ENCODE measurements at regions not wholly inside any gene's neighbourhood (a gene's known extent, or its start where the extent isn't known, plus 50 kb on each side); places are given as distances from the start of the nearest gene placed in this dataset.

DNA sequence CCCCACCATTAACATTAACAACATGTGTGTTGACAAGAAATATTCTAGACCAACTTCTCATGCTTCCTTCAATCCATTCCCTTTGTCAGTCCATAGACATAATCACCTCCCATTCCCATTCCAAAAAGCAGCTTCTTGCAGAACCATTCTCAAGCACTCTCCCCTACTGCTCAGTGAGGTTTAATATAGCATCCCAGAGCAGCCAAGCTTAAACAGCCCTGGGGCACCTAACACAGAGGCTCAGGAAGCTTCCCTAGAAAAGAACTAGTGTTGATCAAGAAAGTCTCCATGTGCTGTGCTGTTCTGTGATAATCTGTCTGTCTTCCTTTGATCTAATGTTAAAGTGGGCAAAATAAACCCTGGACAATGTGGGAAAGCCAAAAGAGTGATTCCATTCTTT, 174.2 kb upstream of the NOCT start:
- no peaks in the 10 kb centered on the region for H3K79me2 ChIP-seq (ENCODE audit: insufficient read depth, low read length)
- no peak overlapping the region for H3K4me2 ChIP-seq (replicated peaks; ENCODE audit: extremely low read depth, low read length, poor library complexity, severe bottlenecking)
- no peaks in the 10 kb centered on the region for H3K4me1 ChIP-seq (ENCODE audit: control insufficient read depth in 1 of 2, insufficient read depth in 2 of 2, low read length in 2 of 2)
- intact Hi-C loops (cut with micrococcal nuclease) = no loop called here
- no peaks in the 10 kb centered on the region for H3K9me3 ChIP-seq (replicated peaks in 1 of 2; ENCODE audit: control insufficient read depth in 1 of 2, insufficient read depth in 1 of 2, low read length in 2 of 2)
- no peak overlapping the region for H3K4me3 ChIP-seq (replicated peaks in 1 of 3; ENCODE audit: low read depth in 2 of 3, low read length in 3 of 3)
- no peak overlapping the region for H2AFZ ChIP-seq (ENCODE audit: insufficient read depth, low read depth, low read length, poor library complexity, severe bottlenecking)
- Mint-ChIP-seq H3K27me3 (ENCODE audit: low read depth in 3 of 3) (peaks cover 5 to 7% (median 6%) of the 10 kb centered on the region in 3 donors), H3K36me3 (no peaks in the 10 kb centered on the region), H3K4me1 (no peaks in the 10 kb centered on the region), H3K27ac (no peak overlapping the region), H3K9me3 (peaks cover 0 to 1% (median 0%) of the 10 kb centered on the region in 7 donors), H3K4me3 (no peak overlapping the region)
- H4K20me1 ChIP-seq (ENCODE audit: insufficient read depth, low read length) = no peaks in the 10 kb centered on the region
- no peak for DNase-seq
- TF ChIP-seq, protein P1, sequence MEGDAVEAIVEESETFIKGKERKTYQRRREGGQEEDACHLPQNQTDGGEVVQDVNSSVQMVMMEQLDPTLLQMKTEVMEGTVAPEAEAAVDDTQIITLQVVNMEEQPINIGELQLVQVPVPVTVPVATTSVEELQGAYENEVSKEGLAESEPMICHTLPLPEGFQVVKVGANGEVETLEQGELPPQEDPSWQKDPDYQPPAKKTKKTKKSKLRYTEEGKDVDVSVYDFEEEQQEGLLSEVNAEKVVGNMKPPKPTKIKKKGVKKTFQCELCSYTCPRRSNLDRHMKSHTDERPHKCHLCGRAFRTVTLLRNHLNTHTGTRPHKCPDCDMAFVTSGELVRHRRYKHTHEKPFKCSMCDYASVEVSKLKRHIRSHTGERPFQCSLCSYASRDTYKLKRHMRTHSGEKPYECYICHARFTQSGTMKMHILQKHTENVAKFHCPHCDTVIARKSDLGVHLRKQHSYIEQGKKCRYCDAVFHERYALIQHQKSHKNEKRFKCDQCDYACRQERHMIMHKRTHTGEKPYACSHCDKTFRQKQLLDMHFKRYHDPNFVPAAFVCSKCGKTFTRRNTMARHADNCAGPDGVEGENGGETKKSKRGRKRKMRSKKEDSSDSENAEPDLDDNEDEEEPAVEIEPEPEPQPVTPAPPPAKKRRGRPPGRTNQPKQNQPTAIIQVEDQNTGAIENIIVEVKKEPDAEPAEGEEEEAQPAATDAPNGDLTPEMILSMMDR (IDR thresholded peaks at IDR 0.05) = no peak
- H3K27ac ChIP-seq (ENCODE audit: low read depth in 1 of 2, low read length in 2 of 2) = no peak overlapping the region
- no peaks in the 10 kb centered on the region for H3K36me3 ChIP-seq (replicated peaks in 1 of 2; ENCODE audit: control insufficient read depth in 1 of 2, insufficient read depth in 2 of 2, low read length in 2 of 2)
- no peak overlapping the region for H3K9ac ChIP-seq (ENCODE audit: insufficient read depth, low read length, poor library complexity, severe bottlenecking)
- no peaks in the 10 kb centered on the region for H3K27me3 ChIP-seq (ENCODE audit: control insufficient read depth in 2 of 2, insufficient read depth in 2 of 2, low read length in 2 of 2)

DNA sequence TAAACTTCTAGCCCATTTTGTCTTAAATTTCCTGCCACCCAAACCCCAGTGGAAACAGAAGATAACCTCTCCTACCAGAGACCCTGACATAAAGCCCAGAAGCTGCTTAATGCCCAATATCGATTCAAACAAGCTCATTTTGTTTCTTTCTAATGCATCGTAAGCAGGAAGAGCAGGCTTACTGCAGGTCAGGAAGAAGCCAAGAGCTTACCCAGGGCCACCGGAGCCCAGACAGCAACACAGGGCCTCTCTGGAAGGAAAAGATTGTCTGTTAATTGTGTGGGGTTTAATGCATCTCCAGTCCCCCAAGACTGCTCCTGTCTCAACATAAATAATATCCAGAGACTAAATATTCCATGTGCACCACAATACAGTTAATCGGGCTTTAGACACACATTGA, 177.3 kb upstream of the NOCT start:
- Mint-ChIP-seq H3K36me3 (no peaks in the 10 kb centered on the region), H3K9me3 (peaks cover 0 to 1% (median 0%) of the 10 kb centered on the region in 7 donors), H3K27me3 (ENCODE audit: low read depth in 3 of 3) (peaks cover 5 to 6% (median 5%) of the 10 kb centered on the region in 3 donors), H3K27ac (no peak overlapping the region), H3K4me3 (no peak overlapping the region), H3K4me1 (peaks cover 6% of the 10 kb centered on the region)
- Histone ChIP-seq H3K27ac (ENCODE audit: low read depth in 1 of 2, low read length in 2 of 2) (no peak overlapping the region), H3K4me2 (replicated peaks; ENCODE audit: extremely low read depth, low read length, poor library complexity, severe bottlenecking) (no peak overlapping the region), H3K4me3 (replicated peaks in 1 of 3; ENCODE audit: low read depth in 2 of 3, low read length in 3 of 3) (no peak overlapping the region), H3K27me3 (ENCODE audit: control insufficient read depth in 2 of 2, insufficient read depth in 2 of 2, low read length in 2 of 2) (no peaks in the 10 kb centered on the region), H3K4me1 (ENCODE audit: control insufficient read depth in 1 of 2, insufficient read depth in 2 of 2, low read length in 2 of 2) (no peaks in the 10 kb centered on the region), H2AFZ (ENCODE audit: insufficient read depth, low read depth, low read length, poor library complexity, severe bottlenecking) (no peak overlapping the region), H3K79me2 (ENCODE audit: insufficient read depth, low read length) (no peaks in the 10 kb centered on the region), H3K9me3 (replicated peaks in 1 of 2; ENCODE audit: control insufficient read depth in 1 of 2, insufficient read depth in 1 of 2, low read length in 2 of 2) (no peaks in the 10 kb centered on the region), H4K20me1 (ENCODE audit: insufficient read depth, low read length) (no peaks in the 10 kb centered on the region), H3K36me3 (replicated peaks in 1 of 2; ENCODE audit: control insufficient read depth in 1 of 2, insufficient read depth in 2 of 2, low read length in 2 of 2) (no peaks in the 10 kb centered on the region), H3K9ac (ENCODE audit: insufficient read depth, low read length, poor library complexity, severe bottlenecking) (no peak overlapping the region)
- intact Hi-C loops (cut with micrococcal nuclease) = no loop called here
- DNase-seq = no peak
- 95% methylated on average over 2 of the region's 4 CpGs for whole genome bisulfite sequencing (ENCODE audit: insufficient coverage)
- TF ChIP-seq, protein P1 (IDR thresholded peaks at IDR 0.05) = no peak

All from CD14-positive monocyte (primary cell).